Neural progenitor cell (in vitro differentiated cells): ENCODE measurements at regions not wholly inside any gene's neighbourhood (a gene's known extent, or its start where the extent isn't known, plus 50 kb on each side); places are given as distances from the start of the nearest gene placed in this dataset.

ENCODE experiments used
- EZH2 ChIP-seq: fragments of 200-600 bp; sonication (generic); IDR thresholded peaks from 2 replicates; pipeline ENCODE4 v1.6.1; 2017; ENCODE audit warnings: antibody characterized with exemption, mild to moderate bottlenecking, moderate library complexity
- EZH2phosphoT487 ChIP-seq: fragments of 200-600 bp; sonication (generic); IDR thresholded peaks from 2 replicates; pipeline ENCODE4 v1.6.1; 2017; ENCODE audit warnings: antibody characterized with exemption
- TF ChIP-seq, protein P1 (sequence below): fragments of 200-600 bp; sonication (generic); IDR thresholded peaks from 2 replicates; pipeline ENCODE4 v1.5.1; 2017; ENCODE audit warnings: antibody characterized with exemption, mild to moderate bottlenecking

DNA sequence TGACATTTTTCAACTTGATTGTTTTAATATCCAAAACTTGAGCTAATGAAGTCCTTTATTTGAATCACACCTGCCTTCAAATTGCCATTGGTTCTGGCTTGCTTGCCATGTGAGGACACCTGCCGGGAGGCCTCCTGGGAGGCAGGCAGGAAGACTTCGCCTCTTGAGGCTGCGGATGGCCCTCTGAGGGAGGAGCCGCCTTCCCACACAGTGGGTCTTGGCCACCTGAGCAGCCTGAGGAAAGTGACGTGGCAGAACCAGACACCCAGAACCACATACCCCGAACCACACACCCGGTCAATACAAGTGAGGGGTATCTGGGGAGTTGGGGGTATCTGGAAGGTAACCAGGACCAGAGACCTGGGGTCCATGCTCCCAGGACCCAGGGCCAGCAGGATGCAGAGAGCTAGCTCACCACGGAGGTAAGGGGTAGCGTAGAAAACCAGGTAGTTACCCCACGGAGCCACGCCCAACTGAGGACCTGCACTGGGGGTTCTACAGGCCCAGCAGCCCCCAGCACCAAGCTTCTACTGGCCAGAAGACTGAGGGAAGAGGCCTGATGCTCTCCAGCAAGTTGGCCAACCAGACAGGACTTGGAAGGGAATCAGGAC lies 300.5 kb downstream of the TCERG1L start:
- TF ChIP-seq, protein P1, sequence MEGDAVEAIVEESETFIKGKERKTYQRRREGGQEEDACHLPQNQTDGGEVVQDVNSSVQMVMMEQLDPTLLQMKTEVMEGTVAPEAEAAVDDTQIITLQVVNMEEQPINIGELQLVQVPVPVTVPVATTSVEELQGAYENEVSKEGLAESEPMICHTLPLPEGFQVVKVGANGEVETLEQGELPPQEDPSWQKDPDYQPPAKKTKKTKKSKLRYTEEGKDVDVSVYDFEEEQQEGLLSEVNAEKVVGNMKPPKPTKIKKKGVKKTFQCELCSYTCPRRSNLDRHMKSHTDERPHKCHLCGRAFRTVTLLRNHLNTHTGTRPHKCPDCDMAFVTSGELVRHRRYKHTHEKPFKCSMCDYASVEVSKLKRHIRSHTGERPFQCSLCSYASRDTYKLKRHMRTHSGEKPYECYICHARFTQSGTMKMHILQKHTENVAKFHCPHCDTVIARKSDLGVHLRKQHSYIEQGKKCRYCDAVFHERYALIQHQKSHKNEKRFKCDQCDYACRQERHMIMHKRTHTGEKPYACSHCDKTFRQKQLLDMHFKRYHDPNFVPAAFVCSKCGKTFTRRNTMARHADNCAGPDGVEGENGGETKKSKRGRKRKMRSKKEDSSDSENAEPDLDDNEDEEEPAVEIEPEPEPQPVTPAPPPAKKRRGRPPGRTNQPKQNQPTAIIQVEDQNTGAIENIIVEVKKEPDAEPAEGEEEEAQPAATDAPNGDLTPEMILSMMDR, result no peak
- TF ChIP-seq EZH2 (no peak), EZH2phosphoT487 (no peak)
